NCI-H82 treated with DMSO at 0.1 percent for 48 hours (cell line): ENCODE measurements at regions not wholly inside any gene's neighbourhood (a gene's known extent, or its start where the extent isn't known, plus 50 kb on each side); places are given as distances from the start of the nearest gene placed in this dataset.

Experiments
- DNase-seq: peaks from one replicate; lab custom pipeline; 2025; ENCODE audit not compliant: unreplicated experiment; lab: John Stamatoyannopoulos, UW

- DNase-seq, result no peak
Observed at GRCh38 chr6:88386167-88386566, 220.0 kb upstream of the CNR1 start.

- no peak for DNase-seq
Observed at GRCh38 chr6:88383183-88383582, 217.0 kb upstream of the CNR1 start.

GRCh38 chr6:88381289-88381642 lies 215.1 kb upstream of the CNR1 start:
- DNase-seq, result peak; percentile 23

GRCh38 chr6:88380618-88381288 lies 214.6 kb upstream of the CNR1 start:
- peak; percentile 6 for DNase-seq

GRCh38 chr6:88380083-88380482 lies 213.9 kb upstream of the CNR1 start:
- DNase-seq, result no peak

- no peak for DNase-seq
Observed at GRCh38 chr6:88378639-88379038, 212.5 kb upstream of the CNR1 start.

GRCh38 chr6:88377976-88378568 lies 211.9 kb upstream of the CNR1 start:
- no peak for DNase-seq

GRCh38 chr6:88376768-88377387 lies 210.7 kb upstream of the CNR1 start:
- DNase-seq, result no peak

GRCh38 chr6:88376197-88376596 lies 210.1 kb upstream of the CNR1 start:
- DNase-seq, result no peak

GRCh38 chr6:88374553-88374952 lies 208.4 kb upstream of the CNR1 start:
- no peak for DNase-seq

GRCh38 chr6:88371480-88371879 lies 205.3 kb upstream of the CNR1 start:
- no peak for DNase-seq

GRCh38 chr6:88370127-88370710 lies 204.1 kb upstream of the CNR1 start:
- no peak for DNase-seq

- DNase-seq, result no peak
Observed at GRCh38 chr6:88369262-88369661, 203.1 kb upstream of the CNR1 start.

GRCh38 chr6:88368071-88368787 lies 202.1 kb upstream of the CNR1 start:
- DNase-seq, result no peak

- DNase-seq, result no peak
Observed at GRCh38 chr6:88367248-88367647, 201.1 kb upstream of the CNR1 start.

- no peak for DNase-seq
Observed at GRCh38 chr6:88366672-88367071, 200.5 kb upstream of the CNR1 start.

- no peak for DNase-seq
Observed at GRCh38 chr6:88365656-88366055, 199.5 kb upstream of the CNR1 start.

GRCh38 chr6:88365230-88365629 lies 199.1 kb upstream of the CNR1 start:
- no peak for DNase-seq

- DNase-seq, result no peak
Observed at GRCh38 chr6:88361754-88362153, 195.6 kb upstream of the CNR1 start.

- no peak for DNase-seq
Observed at GRCh38 chr6:88361298-88361697, 195.2 kb upstream of the CNR1 start.

- no peak for DNase-seq
Observed at GRCh38 chr6:88360203-88360797, 194.2 kb upstream of the CNR1 start.
